ENCODE measurements at regions not wholly inside any gene's neighbourhood (a gene's known extent, or its start where the extent isn't known, plus 50 kb on each side); places are given as distances from the start of the nearest gene placed in this dataset.

- peaks cover 5% of the 10 kb centered on the region for H3K4me1 Mint-ChIP-seq (ENCODE audit: low read depth)
- H3K4me3 Mint-ChIP-seq: no peak overlapping the region
- peaks cover 24% of the 10 kb centered on the region for H3K27me3 Mint-ChIP-seq
Measured at GRCh38 chr11:33559567-33559966, 141.1 kb downstream of the C11orf91 start.

GRCh38 chr11:33558097-33558496 is 142.5 kb downstream of the C11orf91 start:
- intact Hi-C loops (cut with micrococcal nuclease): no loop called here
- H3K36me3 Mint-ChIP-seq (ENCODE audit: low read depth): no peaks in the 10 kb centered on the region
- H3K4me1 Mint-ChIP-seq (ENCODE audit: low read depth): peaks cover 5% of the 10 kb centered on the region
- no peaks in the 10 kb centered on the region for H3K9me3 Mint-ChIP-seq
- no peak overlapping the region for H3K4me3 Mint-ChIP-seq
- H3K27ac Mint-ChIP-seq: no peak overlapping the region
- H3K27me3 Mint-ChIP-seq: peaks cover 16% of the 10 kb centered on the region

More at GRCh38 chr11:33559567-33559966, 141.1 kb downstream of the C11orf91 start:
- intact Hi-C loops (cut with micrococcal nuclease): no loop called here
- Mint-ChIP-seq H3K36me3 (ENCODE audit: low read depth) (no peaks in the 10 kb centered on the region), H3K27ac (no peak overlapping the region), H3K9me3 (no peaks in the 10 kb centered on the region)

GRCh38 chr11:33557201-33557600 is 143.4 kb downstream of the C11orf91 start:
- intact Hi-C loops (cut with micrococcal nuclease): no loop called here
- Mint-ChIP-seq H3K9me3 (no peaks in the 10 kb centered on the region), H3K4me1 (ENCODE audit: low read depth) (peaks cover 3% of the 10 kb centered on the region), H3K36me3 (ENCODE audit: low read depth) (no peaks in the 10 kb centered on the region), H3K27me3 (peaks cover 17% of the 10 kb centered on the region), H3K4me3 (no peak overlapping the region), H3K27ac (no peak overlapping the region)

- no peaks in the 10 kb centered on the region for H3K4me1 Mint-ChIP-seq (ENCODE audit: low read depth)
- H3K27me3 Mint-ChIP-seq: peaks cover 21% of the 10 kb centered on the region
- H3K36me3 Mint-ChIP-seq (ENCODE audit: low read depth): no peaks in the 10 kb centered on the region
Measured at GRCh38 chr11:33554219-33554618, 146.4 kb downstream of the C11orf91 start.

GRCh38 chr11:33553486-33553885 is 147.1 kb downstream of the C11orf91 start:
- Mint-ChIP-seq H3K36me3 (ENCODE audit: low read depth) (no peaks in the 10 kb centered on the region), H3K4me3 (no peak overlapping the region), H3K4me1 (ENCODE audit: low read depth) (no peaks in the 10 kb centered on the region), H3K9me3 (no peaks in the 10 kb centered on the region), H3K27me3 (peaks cover 21% of the 10 kb centered on the region), H3K27ac (no peak overlapping the region)
- intact Hi-C loops (cut with micrococcal nuclease): no loop called here

More at GRCh38 chr11:33554219-33554618, 146.4 kb downstream of the C11orf91 start:
- no peak overlapping the region for H3K4me3 Mint-ChIP-seq
- no peak overlapping the region for H3K27ac Mint-ChIP-seq
- intact Hi-C loops (cut with micrococcal nuclease): no loop called here
- H3K9me3 Mint-ChIP-seq: no peaks in the 10 kb centered on the region

GRCh38 chr11:33552756-33553155 is 147.9 kb downstream of the C11orf91 start:
- H3K36me3 Mint-ChIP-seq (ENCODE audit: low read depth): no peaks in the 10 kb centered on the region
- no peak overlapping the region for H3K27ac Mint-ChIP-seq
- no peak overlapping the region for H3K4me3 Mint-ChIP-seq
- H3K9me3 Mint-ChIP-seq: no peaks in the 10 kb centered on the region
- H3K4me1 Mint-ChIP-seq (ENCODE audit: low read depth): no peaks in the 10 kb centered on the region
- H3K27me3 Mint-ChIP-seq: peaks cover 21% of the 10 kb centered on the region
- intact Hi-C loops (cut with micrococcal nuclease): no loop called here

GRCh38 chr11:33551051-33551450 is 149.6 kb downstream of the C11orf91 start:
- intact Hi-C loops (cut with micrococcal nuclease): no loop called here
- Mint-ChIP-seq H3K36me3 (ENCODE audit: low read depth) (no peaks in the 10 kb centered on the region), H3K27ac (no peak overlapping the region), H3K4me1 (ENCODE audit: low read depth) (no peaks in the 10 kb centered on the region), H3K27me3 (peaks cover 28% of the 10 kb centered on the region), H3K9me3 (no peaks in the 10 kb centered on the region), H3K4me3 (no peak overlapping the region)

GRCh38 chr11:33549483-33549882 is 151.1 kb downstream of the C11orf91 start:
- Mint-ChIP-seq H3K27ac (no peak overlapping the region), H3K9me3 (no peaks in the 10 kb centered on the region), H3K4me3 (no peak overlapping the region), H3K27me3 (peaks cover 25% of the 10 kb centered on the region), H3K36me3 (ENCODE audit: low read depth) (no peaks in the 10 kb centered on the region), H3K4me1 (ENCODE audit: low read depth) (no peaks in the 10 kb centered on the region)
- intact Hi-C loops (cut with micrococcal nuclease): no loop called here

GRCh38 chr11:33545931-33546330 is 154.7 kb downstream of the C11orf91 start:
- Mint-ChIP-seq H3K9me3 (no peaks in the 10 kb centered on the region), H3K27me3 (peaks cover 29% of the 10 kb centered on the region), H3K27ac (no peak overlapping the region), H3K36me3 (ENCODE audit: low read depth) (no peaks in the 10 kb centered on the region), H3K4me1 (ENCODE audit: low read depth) (no peaks in the 10 kb centered on the region), H3K4me3 (no peak overlapping the region)
- intact Hi-C loops (cut with micrococcal nuclease): no loop called here

GRCh38 chr11:33544593-33545373 is 155.8 kb downstream of the C11orf91 start:
- no peaks in the 10 kb centered on the region for H3K4me1 Mint-ChIP-seq (ENCODE audit: low read depth)
- H3K27ac Mint-ChIP-seq: no peak overlapping the region
- peaks cover 25% of the 10 kb centered on the region for H3K27me3 Mint-ChIP-seq
- no peaks in the 10 kb centered on the region for H3K36me3 Mint-ChIP-seq (ENCODE audit: low read depth)
- H3K9me3 Mint-ChIP-seq: no peaks in the 10 kb centered on the region
- intact Hi-C loops (cut with micrococcal nuclease): no loop called here
- H3K4me3 Mint-ChIP-seq: no peak overlapping the region

- Mint-ChIP-seq H3K36me3 (ENCODE audit: low read depth) (no peaks in the 10 kb centered on the region), H3K27me3 (peaks cover 20% of the 10 kb centered on the region), H3K9me3 (no peaks in the 10 kb centered on the region), H3K4me3 (no peak overlapping the region), H3K4me1 (ENCODE audit: low read depth) (no peaks in the 10 kb centered on the region), H3K27ac (no peak overlapping the region)
- intact Hi-C loops (cut with micrococcal nuclease): loop anchor here (1.0 to 2.0 kb wide), 3 partner anchors 143 to 198 kb away; no protein-coding TSS in a partner anchor
Measured at GRCh38 chr11:33543823-33544222, 156.8 kb downstream of the C11orf91 start.

- Mint-ChIP-seq H3K4me1 (ENCODE audit: low read depth) (no peaks in the 10 kb centered on the region), H3K4me3 (no peak overlapping the region), H3K27me3 (peaks cover 18% of the 10 kb centered on the region), H3K36me3 (ENCODE audit: low read depth) (no peaks in the 10 kb centered on the region), H3K27ac (no peak overlapping the region), H3K9me3 (no peaks in the 10 kb centered on the region)
- intact Hi-C loops (cut with micrococcal nuclease): loop anchor here (1.0 to 2.0 kb wide), 3 partner anchors 144 to 199 kb away; no protein-coding TSS in a partner anchor
Measured at GRCh38 chr11:33542921-33543320, 157.7 kb downstream of the C11orf91 start.

- intact Hi-C loops (cut with micrococcal nuclease): no loop called here
- Mint-ChIP-seq H3K9me3 (no peaks in the 10 kb centered on the region), H3K4me3 (no peak overlapping the region), H3K27me3 (peaks cover 12% of the 10 kb centered on the region), H3K36me3 (ENCODE audit: low read depth) (no peaks in the 10 kb centered on the region), H3K4me1 (ENCODE audit: low read depth) (no peaks in the 10 kb centered on the region), H3K27ac (no peak overlapping the region)
Measured at GRCh38 chr11:33540946-33541915, 159.4 kb downstream of the C11orf91 start.

- Mint-ChIP-seq H3K4me3 (no peak overlapping the region), H3K27ac (no peak overlapping the region), H3K36me3 (ENCODE audit: low read depth) (no peaks in the 10 kb centered on the region), H3K4me1 (ENCODE audit: low read depth) (no peaks in the 10 kb centered on the region), H3K27me3 (peaks cover 12% of the 10 kb centered on the region), H3K9me3 (no peaks in the 10 kb centered on the region)
- intact Hi-C loops (cut with micrococcal nuclease): no loop called here
Measured at GRCh38 chr11:33540427-33540826, 160.2 kb downstream of the C11orf91 start.

Data from dendritic cell treated with granulocyte-macrophage colony-stimulating factor and Interleukin-4, amounts not matched to agents 40 ng/mL and 50 ng/mL, for 4 days (primary cell).